ENCODE measurements at regions not wholly inside any gene's neighbourhood (a gene's known extent, or its start where the extent isn't known, plus 50 kb on each side); places are given as distances from the start of the nearest gene placed in this dataset.
A peak's percentile ranks its signal among the peaks of the same experiment; 100 is the strongest.
"Not testable (repeated sequence)": the region's sequence is repeated elsewhere in the genome, so short reads cannot be mapped to it uniquely, and the experiment has no call there.

DNA sequence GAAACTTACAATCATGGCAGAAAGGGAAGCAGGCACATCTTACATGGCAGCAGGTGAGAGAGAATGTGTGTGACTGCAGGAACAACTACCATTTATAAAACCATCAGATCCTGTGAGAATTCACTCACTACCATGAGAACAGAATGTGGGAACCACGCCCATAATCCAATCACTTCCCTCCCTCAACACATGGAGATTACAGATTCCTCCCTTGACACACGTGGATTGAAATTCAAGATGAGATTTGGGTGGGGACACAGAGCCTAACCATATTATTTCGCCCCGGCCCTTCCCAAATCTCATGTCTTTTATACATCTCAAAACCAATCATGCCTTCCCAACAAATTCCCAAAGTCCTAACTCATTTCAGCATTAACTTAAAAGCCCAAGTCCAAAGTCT, 203.6 kb downstream of the C12orf75 start:
- Histone ChIP-seq H3K4me1 (ENCODE audit: control insufficient read depth, insufficient read depth, low read length, poor library complexity, severe bottlenecking) (no peaks in the 10 kb centered on the region), H3K27ac (ENCODE audit: low read depth, low read length, severe bottlenecking) (no peak overlapping the region), H3K36me3 (ENCODE audit: control insufficient read depth, insufficient read depth, low read length) (no peaks in the 10 kb centered on the region), H3K9me3 (ENCODE audit: control insufficient read depth, low read length) (peaks cover 19% of the 10 kb centered on the region), H3K4me3 (ENCODE audit: extremely low read depth, insufficient read depth, low read length, poor library complexity, severe bottlenecking) (no peak overlapping the region)
- WGBS, 2 experiments (ENCODE audit: insufficient coverage in 2 of 2), result 72 to 94% methylated on average over 2 to 4 of the region's 4 CpGs

DNA sequence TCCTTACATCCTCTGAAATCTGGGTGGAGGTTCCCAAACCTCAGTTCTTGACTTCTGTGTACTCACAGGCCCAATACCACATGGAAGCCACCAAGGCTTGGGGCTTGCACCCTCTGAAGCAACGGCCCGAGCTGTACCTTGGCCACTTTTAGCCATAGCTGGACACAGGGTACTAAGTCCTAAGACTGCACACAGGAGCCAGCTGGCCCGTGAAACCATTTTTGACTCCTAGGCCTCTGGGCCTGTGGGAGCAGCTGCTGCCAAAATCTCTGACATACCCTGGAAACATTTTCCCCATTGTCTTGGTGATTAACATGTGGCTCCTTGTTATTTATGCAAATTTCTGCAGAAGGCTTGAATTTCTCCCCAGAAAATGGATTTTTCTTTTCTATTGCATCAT, 204.5 kb downstream of the C12orf75 start:
- 84 to 86% methylated on average over 3 of the region's 3 CpGs for WGBS, 2 experiments (ENCODE audit: insufficient coverage in 2 of 2)
- H3K4me1 ChIP-seq (ENCODE audit: control insufficient read depth, insufficient read depth, low read length, poor library complexity, severe bottlenecking); H3K36me3 ChIP-seq (ENCODE audit: control insufficient read depth, insufficient read depth, low read length); H3K27ac ChIP-seq (ENCODE audit: low read depth, low read length, severe bottlenecking); H3K4me3 ChIP-seq (ENCODE audit: extremely low read depth, insufficient read depth, low read length, poor library complexity, severe bottlenecking): not testable (repeated sequence)
- H3K9me3 ChIP-seq (ENCODE audit: control insufficient read depth, low read length), result peaks cover 19% of the 10 kb centered on the region

DNA sequence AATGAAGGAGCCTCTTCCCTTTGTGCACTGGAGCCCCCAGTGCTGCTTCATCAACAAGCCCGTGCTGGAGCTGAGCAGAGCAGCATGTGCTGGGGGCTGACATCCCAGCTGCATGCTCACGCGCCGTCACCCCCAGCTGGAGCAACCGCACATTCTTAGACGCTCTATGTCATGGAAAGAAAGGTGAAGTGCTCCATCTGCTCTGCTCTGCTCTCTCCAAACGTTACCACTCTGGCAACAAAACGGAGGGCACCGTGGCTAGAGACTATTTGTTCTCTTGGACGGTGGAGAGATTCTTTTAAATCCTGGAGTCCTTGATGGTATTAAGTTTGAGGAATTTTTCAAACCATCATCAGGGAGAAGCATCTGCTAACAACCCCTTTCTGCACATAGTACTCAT, 208.4 kb downstream of the C12orf75 start:
- peaks cover 18% of the 10 kb centered on the region for H3K9me3 ChIP-seq (ENCODE audit: control insufficient read depth, low read length)
- no peaks in the 10 kb centered on the region for H3K4me1 ChIP-seq (ENCODE audit: control insufficient read depth, insufficient read depth, low read length, poor library complexity, severe bottlenecking)
- no peak overlapping the region for H3K27ac ChIP-seq (ENCODE audit: low read depth, low read length, severe bottlenecking)
- no peaks in the 10 kb centered on the region for H3K36me3 ChIP-seq (ENCODE audit: control insufficient read depth, insufficient read depth, low read length)
- no peak overlapping the region for H3K4me3 ChIP-seq (ENCODE audit: extremely low read depth, insufficient read depth, low read length, poor library complexity, severe bottlenecking)
- 91 to 99% methylated on average over 7 to 9 of the region's 10 CpGs for WGBS, 2 experiments (ENCODE audit: insufficient coverage in 2 of 2)

DNA sequence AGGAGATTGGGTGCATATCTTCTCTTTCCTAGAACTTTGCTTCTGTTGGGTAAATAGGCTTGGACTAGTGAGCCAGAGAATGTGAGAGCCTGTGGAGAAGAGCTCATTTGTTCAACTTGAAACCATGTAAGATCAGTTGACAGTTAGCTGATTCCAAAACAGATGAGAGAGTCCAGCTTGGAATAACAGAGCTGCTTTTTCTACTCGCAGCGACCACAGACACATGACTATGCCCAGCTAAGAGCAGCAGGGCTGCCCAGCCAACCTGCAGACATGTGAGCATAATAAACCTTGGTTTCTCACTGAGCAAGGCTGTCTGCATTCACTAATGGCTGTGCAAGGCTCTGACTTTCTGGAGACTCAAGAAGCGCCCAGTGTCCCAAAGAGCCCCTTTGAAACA, 209.2 kb downstream of the C12orf75 start:
- Histone ChIP-seq H3K4me1 (ENCODE audit: control insufficient read depth, insufficient read depth, low read length, poor library complexity, severe bottlenecking) (no peaks in the 10 kb centered on the region), H3K4me3 (ENCODE audit: extremely low read depth, insufficient read depth, low read length, poor library complexity, severe bottlenecking) (no peak overlapping the region), H3K36me3 (ENCODE audit: control insufficient read depth, insufficient read depth, low read length) (no peaks in the 10 kb centered on the region), H3K27ac (ENCODE audit: low read depth, low read length, severe bottlenecking) (no peak overlapping the region), H3K9me3 (ENCODE audit: control insufficient read depth, low read length) (peaks cover 10% of the 10 kb centered on the region)
- 88 to 94% methylated on average over 3 of the region's 3 CpGs for WGBS, 2 experiments (ENCODE audit: insufficient coverage in 2 of 2)

DNA sequence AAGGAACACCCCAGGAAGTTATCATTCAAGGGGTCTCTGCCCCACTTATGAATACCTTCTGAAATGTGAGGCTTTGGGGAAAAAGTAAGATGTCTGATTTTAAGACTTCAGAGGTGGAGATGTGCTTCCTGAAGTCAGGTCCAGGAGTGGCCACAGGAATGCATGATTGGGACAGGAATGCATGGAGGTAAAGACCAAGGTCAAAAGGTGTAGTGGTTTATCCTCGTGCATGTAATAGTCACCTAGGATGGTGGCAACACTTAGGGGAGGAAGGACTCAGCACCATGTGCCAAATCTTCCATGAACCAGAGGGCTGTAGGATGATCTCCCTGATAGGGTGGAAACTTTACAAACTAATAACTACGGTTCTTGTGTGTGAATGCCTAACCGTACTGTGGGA, 217.3 kb downstream of the C12orf75 start:
- H3K4me1 ChIP-seq (ENCODE audit: control insufficient read depth, insufficient read depth, low read length, poor library complexity, severe bottlenecking), result no peaks in the 10 kb centered on the region
- no peaks in the 10 kb centered on the region for H3K36me3 ChIP-seq (ENCODE audit: control insufficient read depth, insufficient read depth, low read length)
- no peak overlapping the region for H3K27ac ChIP-seq (ENCODE audit: low read depth, low read length, severe bottlenecking)
- 86 to 92% methylated on average over 1 to 2 of the region's 3 CpGs for WGBS, 2 experiments (ENCODE audit: insufficient coverage in 2 of 2)
- H3K9me3 ChIP-seq (ENCODE audit: control insufficient read depth, low read length), result no peaks in the 10 kb centered on the region
- H3K4me3 ChIP-seq (ENCODE audit: extremely low read depth, insufficient read depth, low read length, poor library complexity, severe bottlenecking), result no peak overlapping the region

DNA sequence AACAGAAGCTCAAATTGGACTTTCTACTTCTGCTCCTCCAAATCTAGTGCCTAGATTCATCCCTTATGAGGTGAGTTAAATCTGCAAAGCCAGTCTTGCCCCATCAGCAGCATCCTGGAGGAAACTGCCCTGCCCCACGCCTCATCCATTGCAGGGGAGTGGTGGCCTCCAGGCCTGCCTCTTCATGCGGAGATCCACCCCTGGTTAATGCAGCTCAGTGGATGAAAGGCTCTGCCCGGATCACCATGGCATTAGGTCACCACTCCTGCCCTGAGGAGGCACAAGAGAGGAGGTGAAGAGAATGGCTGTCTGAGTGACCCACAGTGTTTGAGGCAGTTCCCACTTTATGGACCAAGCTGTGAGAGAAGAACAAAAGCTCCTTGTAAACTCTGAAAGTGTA, 218.1 kb downstream of the C12orf75 start:
- no peak overlapping the region for H3K27ac ChIP-seq (ENCODE audit: low read depth, low read length, severe bottlenecking)

DNA sequence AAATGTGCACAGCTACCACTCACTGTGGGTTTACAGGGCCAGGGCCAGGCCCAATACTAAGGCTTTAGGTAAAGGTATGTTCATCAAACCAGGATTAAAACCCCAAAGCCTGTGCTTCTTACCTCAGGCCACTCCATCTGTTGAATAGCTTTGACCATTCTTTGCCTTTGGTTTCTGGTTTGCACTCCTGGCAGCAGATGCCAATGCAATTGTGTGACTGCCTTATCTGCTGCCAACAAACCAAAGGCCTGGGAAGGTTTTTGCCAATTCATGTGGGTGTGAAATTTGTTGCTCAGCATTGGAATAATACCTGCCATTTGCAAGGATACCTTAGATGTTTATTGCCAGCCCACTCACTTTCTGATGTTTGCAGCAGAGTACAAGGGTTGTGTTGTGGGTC, 221.6 kb downstream of the C12orf75 start:
- Histone ChIP-seq H3K27ac (ENCODE audit: low read depth, low read length, severe bottlenecking) (no peak overlapping the region), H3K36me3 (ENCODE audit: control insufficient read depth, insufficient read depth, low read length) (no peaks in the 10 kb centered on the region), H3K4me1 (ENCODE audit: control insufficient read depth, insufficient read depth, low read length, poor library complexity, severe bottlenecking) (peaks cover 5% of the 10 kb centered on the region), H3K4me3 (ENCODE audit: extremely low read depth, insufficient read depth, low read length, poor library complexity, severe bottlenecking) (no peak overlapping the region), H3K9me3 (ENCODE audit: control insufficient read depth, low read length) (no peaks in the 10 kb centered on the region)

More for the DNA sequence above, 218.1 kb downstream of the C12orf75 start:
- no peaks in the 10 kb centered on the region for H3K9me3 ChIP-seq (ENCODE audit: control insufficient read depth, low read length)
- H3K4me1 ChIP-seq (ENCODE audit: control insufficient read depth, insufficient read depth, low read length, poor library complexity, severe bottlenecking), result no peaks in the 10 kb centered on the region
- H3K36me3 ChIP-seq (ENCODE audit: control insufficient read depth, insufficient read depth, low read length), result no peaks in the 10 kb centered on the region
- 96% methylated on average over 3 of the region's 3 CpGs for whole genome bisulfite sequencing, 2 experiments (ENCODE audit: insufficient coverage in 2 of 2)
- no peak overlapping the region for H3K4me3 ChIP-seq (ENCODE audit: extremely low read depth, insufficient read depth, low read length, poor library complexity, severe bottlenecking)

DNA sequence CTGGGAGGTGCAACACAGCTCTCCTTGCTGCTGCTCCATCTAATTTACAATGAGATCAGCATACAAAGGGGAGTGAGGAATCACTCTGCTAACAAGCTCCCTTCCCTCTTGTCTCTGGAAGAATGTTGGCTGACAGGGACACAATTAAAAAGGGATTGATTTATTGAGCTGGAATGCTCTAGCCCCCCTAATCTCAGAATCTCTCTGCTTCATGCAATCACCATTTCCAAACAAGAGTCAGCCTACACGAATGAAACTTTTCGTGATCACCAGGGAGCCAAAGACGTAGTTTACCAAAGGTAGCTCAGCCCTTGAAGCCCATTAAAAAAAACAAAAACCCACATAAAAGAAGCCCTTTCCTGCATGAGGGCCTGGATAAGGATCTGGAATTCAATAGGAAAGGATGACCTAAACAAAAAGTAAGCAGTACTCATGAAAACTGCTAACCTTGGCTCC, 223.8 kb downstream of the C12orf75 start:
- no peak overlapping the region for H3K4me3 ChIP-seq (ENCODE audit: extremely low read depth, insufficient read depth, low read length, poor library complexity, severe bottlenecking)

DNA sequence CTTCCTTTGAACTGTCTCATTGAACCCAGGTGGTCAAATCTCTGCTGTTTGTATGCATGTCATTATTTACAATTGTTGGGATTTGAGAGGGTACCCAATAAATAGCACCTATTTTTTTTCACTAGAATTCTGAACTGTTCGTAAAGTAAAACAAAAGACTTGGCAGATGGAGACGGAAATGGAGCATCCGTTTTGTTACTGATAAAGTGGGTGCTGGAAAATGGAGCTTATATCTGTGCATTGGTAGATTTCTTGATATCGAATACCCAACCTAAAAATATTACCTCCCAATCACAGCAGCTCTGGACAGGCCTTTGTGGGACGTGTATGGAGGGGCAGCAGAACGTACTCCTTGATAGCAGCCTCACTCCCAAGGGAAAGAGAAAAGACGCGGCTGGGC, 224.4 kb downstream of the C12orf75 start:
- H3K36me3 ChIP-seq (ENCODE audit: control insufficient read depth, insufficient read depth, low read length), result no peaks in the 10 kb centered on the region
- H3K4me3 ChIP-seq (ENCODE audit: extremely low read depth, insufficient read depth, low read length, poor library complexity, severe bottlenecking), result no peak overlapping the region
- H3K27ac ChIP-seq (ENCODE audit: low read depth, low read length, severe bottlenecking), result no peak overlapping the region
- H3K4me1 ChIP-seq (ENCODE audit: control insufficient read depth, insufficient read depth, low read length, poor library complexity, severe bottlenecking), result peaks cover 5% of the 10 kb centered on the region
- H3K9me3 ChIP-seq (ENCODE audit: control insufficient read depth, low read length), result no peaks in the 10 kb centered on the region
- 93 to 100% methylated on average over 1 to 2 of the region's 8 CpGs for WGBS, 2 experiments (ENCODE audit: insufficient coverage in 2 of 2)

More for the DNA sequence above, 223.8 kb downstream of the C12orf75 start:
- Histone ChIP-seq H3K4me1 (ENCODE audit: control insufficient read depth, insufficient read depth, low read length, poor library complexity, severe bottlenecking) (peaks cover 5% of the 10 kb centered on the region), H3K9me3 (ENCODE audit: control insufficient read depth, low read length) (no peaks in the 10 kb centered on the region), H3K27ac (ENCODE audit: low read depth, low read length, severe bottlenecking) (peak overlapping the region; percentile 37), H3K36me3 (ENCODE audit: control insufficient read depth, insufficient read depth, low read length) (no peaks in the 10 kb centered on the region)
- 40 to 42% methylated on average over 2 to 3 of the region's 3 CpGs for WGBS, 2 experiments (ENCODE audit: insufficient coverage in 2 of 2)

DNA sequence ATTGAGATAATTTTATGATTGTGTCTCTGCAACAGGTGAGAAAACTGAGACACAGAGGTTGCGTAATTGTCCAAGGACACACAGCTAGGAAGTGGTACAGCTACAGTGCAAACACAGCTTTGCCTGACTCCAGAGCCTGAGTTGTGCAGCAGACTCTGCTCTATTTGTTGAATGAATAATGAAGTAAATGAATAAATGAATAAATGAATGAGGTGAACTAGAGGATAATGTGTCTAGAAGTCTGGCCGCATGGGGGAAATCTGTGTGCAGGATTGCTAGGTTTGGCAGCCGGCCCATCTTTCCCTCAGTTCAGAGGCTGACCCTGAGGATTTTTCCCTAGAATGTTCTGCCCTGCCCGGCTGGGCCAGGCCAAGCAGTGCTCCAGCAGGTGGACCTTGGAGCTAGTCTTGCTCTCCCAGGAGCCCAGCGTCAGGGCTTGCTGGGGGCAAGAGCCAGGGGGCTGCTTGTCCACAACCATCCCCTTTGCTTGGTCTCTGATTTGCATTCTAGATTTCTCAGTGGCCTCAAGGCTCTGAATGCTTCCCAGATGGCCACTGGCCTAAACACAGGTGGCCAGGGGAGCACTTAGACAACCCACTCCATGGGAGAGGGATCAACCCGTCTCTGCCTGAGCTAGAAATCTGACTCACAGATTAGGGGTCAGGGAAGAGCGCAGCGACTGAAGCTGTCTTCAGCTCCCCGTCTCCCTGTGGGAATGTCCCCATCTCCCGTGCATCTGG, 225.2 kb downstream of the C12orf75 start:
- Histone ChIP-seq H3K36me3 (ENCODE audit: control insufficient read depth, insufficient read depth, low read length) (no peaks in the 10 kb centered on the region), H3K9me3 (ENCODE audit: control insufficient read depth, low read length) (no peaks in the 10 kb centered on the region), H3K4me1 (ENCODE audit: control insufficient read depth, insufficient read depth, low read length, poor library complexity, severe bottlenecking) (peaks cover 7% of the 10 kb centered on the region), H3K4me3 (ENCODE audit: extremely low read depth, insufficient read depth, low read length, poor library complexity, severe bottlenecking) (no peak overlapping the region), H3K27ac (ENCODE audit: low read depth, low read length, severe bottlenecking) (no peak overlapping the region)
- WGBS, 2 experiments (ENCODE audit: insufficient coverage in 2 of 2), result 88 to 91% methylated on average over 9 to 10 of the region's 10 CpGs

DNA sequence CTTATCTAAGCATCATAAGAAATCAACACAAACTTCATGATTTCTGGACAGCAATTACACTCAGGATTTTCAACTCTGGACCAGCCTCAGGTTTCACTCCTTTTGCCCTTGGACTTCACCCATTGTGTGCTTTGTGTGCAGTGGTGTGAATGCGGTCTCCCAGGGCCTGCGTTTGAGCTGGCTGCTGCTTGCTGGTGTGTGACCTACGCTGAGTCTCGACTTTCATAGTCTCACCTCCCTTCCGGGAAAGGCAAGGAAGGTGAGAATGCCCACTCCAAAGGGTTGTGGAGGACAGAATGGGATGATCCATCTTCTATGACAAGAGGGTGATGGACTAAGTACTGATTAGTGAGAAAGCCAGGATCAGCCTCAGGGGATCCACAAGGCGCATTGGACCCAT, 228.8 kb downstream of the C12orf75 start:
- no peak overlapping the region for H3K27ac ChIP-seq (ENCODE audit: low read depth, low read length, severe bottlenecking)
- 94 to 96% methylated on average over 2 to 3 of the region's 6 CpGs for WGBS, 2 experiments (ENCODE audit: insufficient coverage in 2 of 2)
- no peak overlapping the region for H3K4me3 ChIP-seq (ENCODE audit: extremely low read depth, insufficient read depth, low read length, poor library complexity, severe bottlenecking)
- peaks cover 27% of the 10 kb centered on the region for H3K4me1 ChIP-seq (ENCODE audit: control insufficient read depth, insufficient read depth, low read length, poor library complexity, severe bottlenecking)
- H3K36me3 ChIP-seq (ENCODE audit: control insufficient read depth, insufficient read depth, low read length), result no peaks in the 10 kb centered on the region
- no peaks in the 10 kb centered on the region for H3K9me3 ChIP-seq (ENCODE audit: control insufficient read depth, low read length)

Data from mesodermal cell (in vitro differentiated cells).